RWPE1 (cell line): ENCODE measurements at regions not wholly inside any gene's neighbourhood (a gene's known extent, or its start where the extent isn't known, plus 50 kb on each side); places are given as distances from the start of the nearest gene placed in this dataset.

ENCODE experiments used
- CTCF ChIA-PET: fragments of 350-600 bp; sonication (Branson Sonifier 250); formaldehyde crosslinking; extraction: SDS; loops from one replicate; lab custom pipeline; 2021; lab: Yijun Ruan, JAX
- POLR2A ChIA-PET: fragments of 400-600 bp; formaldehyde crosslinking; extraction: SDS; loops from one replicate; lab custom pipeline; 2020; ENCODE audit warnings: antibody characterized with exemption; ENCODE audit not compliant: low non-redundant PET; lab: Yijun Ruan, JAX
- DNase-seq: peaks from one replicate; pipeline ENCODE4 v3.0.0; 2012; ENCODE audit warnings: low spot score
- H3K27ac ChIP-seq: fragments of 450-650 bp; 2 replicates; pipeline ENCODE4 v1.5.1; 2017
- TF ChIP-seq, protein P1 (sequence below): fragments of 450-650 bp; conservative IDR thresholded peaks from 2 replicates; pipeline ENCODE4 v1.5.1; 2017; ENCODE audit warnings: low read depth, mild to moderate bottlenecking

DNA sequence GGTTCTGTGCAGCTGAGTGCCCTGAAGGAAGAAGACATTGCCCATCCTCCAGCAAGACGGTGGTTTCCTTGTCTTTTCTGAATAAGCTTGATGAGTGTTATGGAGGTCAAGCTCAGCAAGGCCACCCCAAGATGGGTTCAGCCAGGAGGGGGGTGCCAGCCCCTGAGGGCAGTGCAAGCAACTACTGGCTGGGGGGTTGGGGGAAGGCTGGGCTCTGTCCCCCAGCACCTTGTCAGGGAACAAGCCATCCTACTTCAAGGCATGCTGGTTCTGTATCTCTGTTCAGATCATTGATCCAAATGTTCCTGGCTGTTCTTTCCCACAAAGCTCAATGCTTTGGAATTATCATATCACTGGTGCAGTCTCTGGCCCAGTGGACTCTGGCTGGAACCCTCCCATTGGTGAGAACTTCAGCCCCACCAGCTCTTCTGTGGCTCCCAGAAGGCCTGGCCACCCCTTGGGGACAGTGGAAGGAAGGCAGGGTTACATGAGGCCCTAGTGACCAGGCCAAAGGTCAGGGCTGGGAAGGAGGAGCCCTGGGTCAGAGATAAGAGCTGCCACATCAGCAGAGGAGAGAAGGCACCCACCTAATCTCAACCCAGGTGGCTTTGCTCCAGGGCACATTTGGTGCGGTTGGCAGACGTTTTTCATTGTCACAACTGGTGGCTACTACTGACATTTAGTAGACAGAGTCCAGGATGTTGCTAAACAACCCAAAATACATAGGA, 280.2 kb downstream of the IRX2 start:
- no peak overlapping the region for H3K27ac ChIP-seq
- TF ChIP-seq, protein P1, sequence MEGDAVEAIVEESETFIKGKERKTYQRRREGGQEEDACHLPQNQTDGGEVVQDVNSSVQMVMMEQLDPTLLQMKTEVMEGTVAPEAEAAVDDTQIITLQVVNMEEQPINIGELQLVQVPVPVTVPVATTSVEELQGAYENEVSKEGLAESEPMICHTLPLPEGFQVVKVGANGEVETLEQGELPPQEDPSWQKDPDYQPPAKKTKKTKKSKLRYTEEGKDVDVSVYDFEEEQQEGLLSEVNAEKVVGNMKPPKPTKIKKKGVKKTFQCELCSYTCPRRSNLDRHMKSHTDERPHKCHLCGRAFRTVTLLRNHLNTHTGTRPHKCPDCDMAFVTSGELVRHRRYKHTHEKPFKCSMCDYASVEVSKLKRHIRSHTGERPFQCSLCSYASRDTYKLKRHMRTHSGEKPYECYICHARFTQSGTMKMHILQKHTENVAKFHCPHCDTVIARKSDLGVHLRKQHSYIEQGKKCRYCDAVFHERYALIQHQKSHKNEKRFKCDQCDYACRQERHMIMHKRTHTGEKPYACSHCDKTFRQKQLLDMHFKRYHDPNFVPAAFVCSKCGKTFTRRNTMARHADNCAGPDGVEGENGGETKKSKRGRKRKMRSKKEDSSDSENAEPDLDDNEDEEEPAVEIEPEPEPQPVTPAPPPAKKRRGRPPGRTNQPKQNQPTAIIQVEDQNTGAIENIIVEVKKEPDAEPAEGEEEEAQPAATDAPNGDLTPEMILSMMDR = no peak
- DNase-seq = no peak
- ChIA-PET CTCF (no interaction called here), POLR2A (no interaction called here)

DNA sequence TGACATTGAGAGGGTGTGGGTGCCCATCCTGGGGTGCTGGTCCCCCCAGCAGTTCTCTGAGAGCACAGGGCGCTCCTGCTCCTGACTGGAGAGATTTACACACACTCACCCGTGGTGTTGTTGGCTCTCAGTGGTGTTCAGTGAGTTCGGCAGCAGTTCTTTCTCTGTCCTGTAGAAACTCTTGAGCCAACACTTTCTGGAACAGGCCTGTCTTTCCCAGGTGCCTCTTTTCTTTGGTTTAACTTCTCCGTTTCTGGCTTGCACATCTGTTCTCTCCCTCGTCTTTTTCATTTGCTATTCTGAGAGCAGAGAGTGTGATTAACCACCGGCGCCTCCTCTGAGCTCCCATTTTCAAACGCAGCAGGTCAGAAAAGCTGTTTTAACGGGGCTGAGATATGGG, 284.5 kb downstream of the IRX2 start:
- H3K27ac ChIP-seq = no peak overlapping the region
- POLR2A ChIA-PET = no interaction called here
- CTCF ChIA-PET = interaction anchor here (0.5 to 0.8 kb wide), 2 partner anchors 10 to 125 kb away, joined by 3 to 4 read pairs; no protein-coding TSS in a partner anchor
- no peak for DNase-seq
- TF ChIP-seq, protein P1 = no peak

DNA sequence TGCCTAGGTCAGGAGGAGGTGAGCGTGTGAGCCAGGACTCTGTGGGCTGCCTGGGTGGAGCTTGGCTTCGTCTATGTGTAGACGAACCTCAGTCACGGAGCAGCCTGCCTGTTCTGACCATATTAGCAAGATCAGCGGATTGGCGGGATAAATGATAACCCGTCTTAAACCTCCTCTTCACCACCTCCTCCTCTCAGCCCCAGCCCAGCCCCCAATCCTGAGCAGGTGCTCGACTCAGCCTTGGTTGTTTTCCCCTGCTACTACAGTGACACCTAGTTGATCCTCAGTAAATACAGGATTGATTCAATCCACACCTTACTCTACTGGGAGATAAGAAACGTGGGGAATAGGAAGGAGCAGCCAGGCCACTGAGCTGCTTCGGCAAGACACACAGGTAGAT, 286.1 kb downstream of the IRX2 start:
- CTCF ChIA-PET = no interaction called here
- no peak overlapping the region for H3K27ac ChIP-seq
- no peak for DNase-seq
- TF ChIP-seq, protein P1 = no peak
- POLR2A ChIA-PET = no interaction called here

DNA sequence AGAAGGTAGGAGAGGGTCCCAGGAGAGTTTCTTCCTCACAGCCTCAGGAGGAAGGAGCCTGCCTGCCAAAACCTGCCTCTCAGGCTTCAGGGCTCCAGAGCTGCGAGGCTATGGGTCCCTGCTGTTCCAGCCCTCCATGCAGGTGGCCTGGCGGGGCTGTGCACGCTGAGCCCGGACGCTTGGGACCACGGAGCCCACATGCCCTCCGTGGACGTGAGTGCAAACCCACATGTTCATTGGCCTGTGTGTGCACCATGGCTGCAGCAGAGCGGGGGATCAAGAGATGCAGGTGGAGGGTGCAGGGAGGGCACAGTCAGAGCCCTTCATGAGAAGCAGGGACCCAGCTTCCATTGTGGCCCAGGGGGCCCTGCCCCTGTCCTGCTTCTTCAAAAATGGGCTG, 287.3 kb downstream of the IRX2 start:
- ChIA-PET POLR2A (no interaction called here), CTCF (no interaction called here)
- no peak overlapping the region for H3K27ac ChIP-seq
- no peak for DNase-seq
- TF ChIP-seq, protein P1 = no peak

DNA sequence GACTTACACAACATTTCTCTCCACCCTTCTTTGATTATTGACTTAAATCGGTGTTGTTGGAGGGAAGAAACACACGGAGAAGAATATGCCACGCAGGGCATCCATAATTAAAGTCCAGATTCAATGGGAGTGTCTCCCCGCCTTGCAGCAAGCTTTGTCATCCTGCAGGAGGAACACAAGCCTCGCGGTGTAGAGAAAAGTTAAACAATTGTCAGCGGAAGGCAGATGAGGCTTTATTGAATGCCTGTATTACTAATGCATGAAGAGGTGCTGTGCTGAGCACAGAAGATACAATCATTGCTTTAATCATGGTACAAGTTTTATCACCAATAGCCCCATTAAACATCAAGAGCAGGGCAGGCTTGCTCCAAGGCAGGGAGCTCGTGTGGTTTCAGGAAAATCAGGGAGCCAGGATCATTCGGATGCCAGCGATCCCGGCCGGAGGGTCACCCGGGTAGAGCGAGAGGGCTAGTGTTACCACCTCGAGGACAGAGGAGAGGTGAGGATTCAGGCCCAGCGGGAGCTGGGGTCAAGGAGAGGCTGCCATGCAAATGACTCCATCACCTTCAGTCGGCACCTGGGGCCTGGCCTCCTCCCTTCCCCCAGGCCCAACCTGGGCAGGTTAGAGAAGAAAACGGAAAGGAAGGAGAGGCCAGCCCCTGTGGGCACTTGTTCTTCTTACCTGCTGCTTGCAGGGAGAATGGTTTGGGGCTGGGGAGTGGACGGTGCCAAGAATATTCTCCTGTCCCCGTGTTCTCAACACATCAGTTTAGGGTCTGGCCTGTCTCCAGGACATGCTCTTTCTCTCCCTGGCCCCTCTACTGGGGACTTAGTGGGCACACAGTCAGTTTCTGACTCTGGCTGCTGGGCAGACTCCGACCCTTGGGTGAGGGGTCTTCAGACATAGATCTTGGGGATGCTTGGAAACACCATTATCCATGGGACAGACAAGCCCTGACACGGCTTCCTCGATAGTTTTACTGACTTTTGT, 289.5 kb downstream of the IRX2 start:
- no peak overlapping the region for H3K27ac ChIP-seq
- CTCF ChIA-PET = interaction anchor here (0.6 to 0.8 kb wide), 3 partner anchors 69 to 271 kb away, joined by 3 to 6 read pairs (median 3); no protein-coding TSS in a partner anchor
- POLR2A ChIA-PET = no interaction called here
- DNase-seq = no peak
- TF ChIP-seq, protein P1 = no peak

DNA sequence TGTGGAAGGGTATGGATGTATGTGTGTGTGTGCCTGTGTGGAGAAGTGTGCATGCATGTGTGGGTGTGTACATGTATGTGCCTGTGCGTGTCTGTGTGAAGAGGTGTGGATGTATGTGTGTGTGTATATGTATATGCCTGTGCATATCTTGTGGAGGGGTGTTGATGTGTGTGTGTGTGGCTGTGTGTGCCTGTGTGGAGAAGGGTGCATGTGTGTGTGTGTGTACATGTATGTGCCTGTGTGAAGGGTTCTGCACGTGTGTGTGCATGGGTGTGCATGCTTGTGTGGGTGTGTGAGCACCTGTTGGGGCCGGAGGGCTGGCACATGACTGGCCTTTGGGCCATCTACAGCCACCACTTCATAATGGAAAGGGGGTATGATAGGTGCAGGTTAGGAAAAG, 291.4 kb downstream of the IRX2 start:
- TF ChIP-seq, protein P1 = no peak
- no peak for DNase-seq
- ChIA-PET CTCF (no interaction called here), POLR2A (no interaction called here)
- H3K27ac ChIP-seq = no peak overlapping the region
